ENCODE measurements at regions not wholly inside any gene's neighbourhood (a gene's known extent, or its start where the extent isn't known, plus 50 kb on each side); places are given as distances from the start of the nearest gene placed in this dataset.

DNA sequence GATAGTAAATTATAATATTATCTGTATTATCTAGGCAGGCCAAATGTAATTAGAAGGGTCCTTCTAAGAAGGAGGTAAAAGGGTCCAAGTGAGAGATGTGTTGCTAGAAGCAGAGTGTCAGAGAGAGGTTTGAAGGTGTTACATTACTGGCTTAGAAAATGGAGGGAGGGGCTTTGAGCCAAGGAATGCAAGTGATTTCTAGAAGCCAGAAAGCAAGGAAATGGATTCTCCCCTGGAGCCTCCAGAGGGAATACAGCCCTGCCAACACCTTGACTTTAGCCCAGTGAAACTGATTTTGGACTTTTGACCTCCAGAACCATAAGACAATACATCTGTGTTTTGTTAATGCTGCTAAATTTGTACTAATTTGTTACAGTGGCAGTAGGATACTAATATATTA is 97.9 kb upstream of the IL6 start:
- TF ChIP-seq CTCF (IDR thresholded peaks at IDR 0.05) (no peak), NR2C2 (CRISPR knock-in tag; IDR thresholded peaks at IDR 0.05) (no peak), JUN (CRISPR knock-in tag; IDR thresholded peaks at IDR 0.05) (no peak), RELA (CRISPR knock-in tag; IDR thresholded peaks at IDR 0.05; ENCODE audit: borderline replicate concordance) (no peak), NFYB (CRISPR knock-in tag; conservative IDR thresholded peaks at IDR 0.05; ENCODE audit: low read depth) (no peak), SP1 (CRISPR knock-in tag; conservative IDR thresholded peaks at IDR 0.05) (no peak), FOXJ3 (CRISPR knock-in tag; IDR thresholded peaks at IDR 0.05; ENCODE audit: borderline replicate concordance) (no peak), ZNF263 (CRISPR knock-in tag; IDR thresholded peaks at IDR 0.05; ENCODE audit: low read depth) (no peak)
- TF ChIP-seq, protein P1, sequence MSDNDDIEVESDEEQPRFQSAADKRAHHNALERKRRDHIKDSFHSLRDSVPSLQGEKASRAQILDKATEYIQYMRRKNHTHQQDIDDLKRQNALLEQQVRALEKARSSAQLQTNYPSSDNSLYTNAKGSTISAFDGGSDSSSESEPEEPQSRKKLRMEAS (CRISPR knock-in tag; IDR thresholded peaks at IDR 0.05): no peak

Data from WTC11 (cell line).